Stimulated activated CD4-positive, alpha-beta T cell treated with anti-CD3 and anti-CD28 coated beads, Interleukin-12 subunit alpha, Interleukin-12 subunit beta, amount 100 ng/mL, for 4 hours (primary cell): ENCODE measurements at regions not wholly inside any gene's neighbourhood (a gene's known extent, or its start where the extent isn't known, plus 50 kb on each side); places are given as distances from the start of the nearest gene placed in this dataset.

Experiments
- DNase-seq: peaks from one replicate; pipeline ENCODE4 v3.0.0-alpha.2; 2020

- no peak for DNase-seq
Observed at GRCh38 chr9:1598270-1598669, 416.9 kb upstream of the SMARCA2 start.

- DNase-seq = no peak
Observed at GRCh38 chr9:1599961-1600360, 415.2 kb upstream of the SMARCA2 start.

- DNase-seq = no peak
Observed at GRCh38 chr9:1604942-1605560, 410.1 kb upstream of the SMARCA2 start.

GRCh38 chr9:1606253-1606652 is 408.9 kb upstream of the SMARCA2 start:
- DNase-seq = no peak

- DNase-seq = no peak
Observed at GRCh38 chr9:1612886-1613285, 402.3 kb upstream of the SMARCA2 start.

- DNase-seq = no peak
Observed at GRCh38 chr9:1617419-1617818, 397.7 kb upstream of the SMARCA2 start.

GRCh38 chr9:1619915-1620710 is 395.0 kb upstream of the SMARCA2 start:
- DNase-seq = no peak

GRCh38 chr9:1637401-1637800 is 377.7 kb upstream of the SMARCA2 start:
- DNase-seq = no peak

- no peak for DNase-seq
Observed at GRCh38 chr9:1639166-1639565, 376.0 kb upstream of the SMARCA2 start.

GRCh38 chr9:1647776-1648175 is 367.4 kb upstream of the SMARCA2 start:
- DNase-seq = no peak

- DNase-seq = no peak
Observed at GRCh38 chr9:1653282-1653681, 361.9 kb upstream of the SMARCA2 start.

GRCh38 chr9:1658661-1659362 is 356.3 kb upstream of the SMARCA2 start:
- no peak for DNase-seq

GRCh38 chr9:1659363-1659690 is 355.8 kb upstream of the SMARCA2 start:
- DNase-seq = no peak

GRCh38 chr9:1668441-1668840 is 346.7 kb upstream of the SMARCA2 start:
- no peak for DNase-seq

- no peak for DNase-seq
Observed at GRCh38 chr9:1673300-1673699, 341.8 kb upstream of the SMARCA2 start.

GRCh38 chr9:1676771-1677170 is 338.4 kb upstream of the SMARCA2 start:
- DNase-seq = no peak

- DNase-seq = no peak
Observed at GRCh38 chr9:1683951-1684350, 331.2 kb upstream of the SMARCA2 start.

- DNase-seq = no peak
Observed at GRCh38 chr9:1698991-1699390, 316.2 kb upstream of the SMARCA2 start.

- no peak for DNase-seq
Observed at GRCh38 chr9:1701113-1701512, 314.0 kb upstream of the SMARCA2 start.

GRCh38 chr9:1702701-1703100 is 312.4 kb upstream of the SMARCA2 start:
- no peak for DNase-seq

- DNase-seq = no peak
Observed at GRCh38 chr9:1707291-1707690, 307.9 kb upstream of the SMARCA2 start.

GRCh38 chr9:1708219-1708618 is 306.9 kb upstream of the SMARCA2 start:
- no peak for DNase-seq

GRCh38 chr9:1709347-1709746 is 305.8 kb upstream of the SMARCA2 start:
- DNase-seq = no peak

- no peak for DNase-seq
Observed at GRCh38 chr9:1712861-1713450, 302.2 kb upstream of the SMARCA2 start.
